ENCODE measurements at regions not wholly inside any gene's neighbourhood (a gene's known extent, or its start where the extent isn't known, plus 50 kb on each side); places are given as distances from the start of the nearest gene placed in this dataset.
"Not testable (repeated sequence)": the region's sequence is repeated elsewhere in the genome, so short reads cannot be mapped to it uniquely, and the experiment has no call there.

DNA sequence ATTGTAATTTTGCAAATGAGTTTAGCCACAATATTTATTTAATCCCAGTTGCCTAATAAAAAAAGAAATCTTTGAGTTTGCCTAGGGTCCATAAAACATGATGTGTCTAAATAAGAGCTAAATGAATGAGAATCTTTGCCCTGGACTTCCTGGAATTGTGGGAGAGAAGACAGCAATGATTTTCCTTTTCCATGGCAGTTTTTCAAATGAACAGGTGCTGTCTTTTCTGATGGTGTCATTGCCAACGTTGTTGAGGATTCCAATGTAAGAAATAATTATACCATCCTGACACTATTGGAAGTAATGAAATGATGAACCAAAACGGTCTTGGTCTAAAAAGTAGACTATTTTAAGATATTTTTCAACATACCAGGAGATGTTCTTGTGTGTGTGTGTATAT, 984.7 kb upstream of the CELF2 start:
- no peaks in the 10 kb centered on the region for H3K27me3 Mint-ChIP-seq
- CTCF ChIA-PET: no interaction called here
- H3K4me1 Mint-ChIP-seq: no peaks in the 10 kb centered on the region
- H3K9me3 Mint-ChIP-seq: no peaks in the 10 kb centered on the region
- H3K36me3 Mint-ChIP-seq: no peaks in the 10 kb centered on the region
- H3K27ac Mint-ChIP-seq: no peak overlapping the region
- DNase-seq: no peak
- no peak overlapping the region for H3K4me3 Mint-ChIP-seq

DNA sequence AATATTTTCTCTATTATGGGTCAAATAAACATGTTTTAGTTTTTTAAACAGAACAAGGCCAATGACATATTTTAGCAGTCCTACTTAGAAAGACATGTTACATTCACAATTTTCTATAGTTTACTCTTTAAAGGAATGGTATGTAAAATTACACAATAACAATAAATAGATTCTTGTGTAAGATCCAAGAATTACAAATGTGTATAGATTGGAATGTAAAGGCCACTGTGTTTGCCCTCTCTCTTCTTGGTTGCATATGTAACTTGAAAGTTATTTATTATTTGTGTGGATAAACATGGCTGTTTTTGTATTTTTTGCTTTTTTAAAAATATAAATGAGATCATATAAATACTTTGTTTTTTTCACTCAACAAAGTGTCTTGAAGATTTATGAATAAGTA, 979.3 kb upstream of the CELF2 start:
- Mint-ChIP-seq H3K27ac (no peak overlapping the region), H3K4me1 (no peaks in the 10 kb centered on the region), H3K27me3 (no peaks in the 10 kb centered on the region), H3K9me3 (no peaks in the 10 kb centered on the region), H3K36me3 (no peaks in the 10 kb centered on the region), H3K4me3 (no peak overlapping the region)
- DNase-seq: no peak
- CTCF ChIA-PET: interaction anchor here (0.6 kb wide), 1 partner anchor 185 kb away, joined by 3 read pairs; no protein-coding TSS in a partner anchor

DNA sequence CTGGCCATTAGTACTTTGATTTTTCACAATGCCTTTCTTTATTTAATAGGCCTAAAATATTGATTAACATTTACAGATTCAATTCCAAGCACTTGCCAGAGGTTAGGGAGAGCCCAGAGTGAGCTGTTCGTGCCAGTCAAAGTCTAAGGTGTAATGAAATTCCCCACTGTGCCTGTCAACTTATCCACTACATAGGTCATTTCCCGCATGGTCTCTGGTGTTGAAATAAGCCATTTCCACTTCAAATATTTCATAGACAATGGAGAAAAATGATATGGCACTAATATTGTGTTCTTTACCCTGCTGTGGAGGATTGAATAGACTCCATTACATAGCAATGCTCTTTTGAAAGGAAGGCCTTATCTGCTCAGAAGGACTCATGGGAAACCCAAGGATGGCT, 978.1 kb upstream of the CELF2 start:
- CTCF ChIA-PET: no interaction called here
- Mint-ChIP-seq H3K4me3 (no peak overlapping the region), H3K27ac (no peak overlapping the region), H3K4me1 (no peaks in the 10 kb centered on the region), H3K36me3 (no peaks in the 10 kb centered on the region), H3K27me3 (no peaks in the 10 kb centered on the region), H3K9me3 (no peaks in the 10 kb centered on the region)
- DNase-seq: no peak

DNA sequence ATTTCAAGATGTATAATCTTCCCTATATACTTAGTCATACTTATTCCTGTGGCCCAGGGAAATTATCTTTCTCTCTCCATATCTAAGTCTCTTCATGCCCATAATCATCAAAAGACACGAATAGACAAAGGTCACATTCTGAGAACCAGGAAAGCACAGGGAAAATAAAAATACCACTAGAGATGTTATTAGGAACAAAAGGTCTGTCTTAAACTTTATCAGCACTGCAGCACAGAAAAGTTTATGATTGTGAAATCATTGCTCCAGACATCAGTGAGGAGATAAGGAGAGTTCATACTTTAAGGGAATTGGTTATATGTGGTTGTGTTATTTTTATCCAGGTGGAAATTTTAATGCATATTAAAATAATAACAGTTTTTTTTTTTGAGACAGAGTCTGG, 974.6 kb upstream of the CELF2 start:
- no peak overlapping the region for H3K4me3 Mint-ChIP-seq
- no peak for DNase-seq
- H3K27ac Mint-ChIP-seq: no peak overlapping the region
- CTCF ChIA-PET: no interaction called here
- no peaks in the 10 kb centered on the region for H3K9me3 Mint-ChIP-seq
- no peaks in the 10 kb centered on the region for H3K4me1 Mint-ChIP-seq
- no peaks in the 10 kb centered on the region for H3K27me3 Mint-ChIP-seq
- H3K36me3 Mint-ChIP-seq: no peaks in the 10 kb centered on the region

DNA sequence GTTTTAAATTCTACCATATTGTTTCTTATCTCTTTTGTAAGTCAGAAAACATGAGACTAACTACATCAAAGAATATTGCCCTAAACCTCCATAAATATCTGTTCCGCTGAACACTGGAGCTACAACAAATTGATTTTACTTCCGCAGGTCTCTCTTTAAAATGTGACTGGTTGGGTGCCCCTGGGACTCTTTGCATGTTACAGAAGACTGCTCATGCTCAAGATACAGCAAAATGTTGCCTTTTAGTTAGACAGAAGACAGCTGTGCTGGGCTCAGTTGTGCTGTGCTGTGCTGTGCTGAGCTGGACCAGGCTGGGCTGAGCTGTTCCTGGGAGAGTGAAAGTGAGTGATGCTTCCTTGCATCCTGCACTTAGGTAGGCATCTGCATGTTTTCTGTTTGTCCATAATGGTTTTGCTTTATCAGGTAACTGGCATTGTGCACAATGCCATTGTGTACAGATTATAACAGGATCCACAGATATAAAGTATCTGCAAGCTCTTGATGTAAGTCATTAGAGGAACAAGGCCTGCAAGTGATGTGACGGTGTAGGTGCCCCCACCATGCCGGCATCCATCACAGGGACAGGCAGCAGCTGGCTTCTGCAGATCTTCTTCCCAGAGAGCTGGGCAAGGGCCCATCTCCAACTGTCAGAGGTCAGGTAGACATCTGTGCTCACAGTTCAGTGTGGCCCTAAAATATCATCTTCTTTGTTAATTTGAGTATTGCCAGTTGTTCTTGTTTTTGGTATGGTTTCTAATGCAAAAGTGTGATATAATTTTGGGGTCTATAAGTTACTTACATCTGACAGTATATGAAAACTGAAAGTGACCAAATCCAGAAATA, 972.5 kb upstream of the CELF2 start:
- H3K36me3 Mint-ChIP-seq: no peaks in the 10 kb centered on the region
- no peaks in the 10 kb centered on the region for H3K4me1 Mint-ChIP-seq
- no peaks in the 10 kb centered on the region for H3K9me3 Mint-ChIP-seq
- DNase-seq: no peak
- H3K27ac Mint-ChIP-seq: no peak overlapping the region
- CTCF ChIA-PET: interaction anchor here (0.6 kb wide), 1 partner anchor 15 kb away, joined by 3 read pairs; no protein-coding TSS in a partner anchor
- H3K27me3 Mint-ChIP-seq: no peaks in the 10 kb centered on the region
- no peak overlapping the region for H3K4me3 Mint-ChIP-seq

DNA sequence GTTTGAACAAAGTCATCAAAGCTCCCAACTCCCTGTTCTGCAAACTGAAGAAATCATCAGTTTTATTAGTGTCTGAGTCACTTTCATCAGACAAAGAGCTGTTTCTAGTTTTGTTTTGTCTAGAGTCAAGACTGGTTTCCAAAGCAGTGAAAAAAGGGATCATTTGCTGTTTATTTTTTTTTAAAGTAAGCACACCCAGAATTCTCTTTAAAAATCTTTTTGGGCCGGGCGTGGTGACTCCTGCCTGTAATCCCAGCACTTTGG, 972.0 kb upstream of the CELF2 start:
- CTCF ChIA-PET: interaction anchor here (0.6 kb wide), 1 partner anchor 15 kb away, joined by 3 read pairs; no protein-coding TSS in a partner anchor
- Mint-ChIP-seq H3K9me3 (no peaks in the 10 kb centered on the region), H3K27ac (no peak overlapping the region), H3K27me3 (no peaks in the 10 kb centered on the region), H3K4me1 (no peaks in the 10 kb centered on the region), H3K36me3 (no peaks in the 10 kb centered on the region), H3K4me3 (no peak overlapping the region)
- no peak for DNase-seq

DNA sequence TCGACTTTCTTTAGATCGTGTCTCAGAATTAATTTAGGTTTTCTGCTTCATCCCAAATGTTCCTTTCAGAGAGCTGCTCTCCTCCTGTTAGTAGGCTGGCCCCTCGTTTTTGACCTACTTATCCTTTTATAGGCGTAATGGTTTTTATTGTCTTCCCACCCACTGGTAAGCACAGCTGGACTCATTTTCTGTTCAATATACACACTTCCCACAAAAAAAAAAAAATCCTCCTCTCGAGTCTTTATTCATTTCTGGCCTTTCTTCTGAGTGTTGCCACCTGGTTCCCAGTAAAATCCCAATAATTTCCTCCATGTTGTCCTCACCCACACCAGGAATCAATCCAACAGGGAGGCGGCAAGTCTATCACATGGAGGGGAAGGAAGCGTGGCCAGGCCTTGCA, 970.2 kb upstream of the CELF2 start:
- DNase-seq: no peak
- Mint-ChIP-seq H3K4me1 (no peaks in the 10 kb centered on the region), H3K27ac (no peak overlapping the region), H3K27me3 (no peaks in the 10 kb centered on the region), H3K9me3 (no peaks in the 10 kb centered on the region), H3K4me3 (no peak overlapping the region), H3K36me3 (no peaks in the 10 kb centered on the region)
- CTCF ChIA-PET: no interaction called here

DNA sequence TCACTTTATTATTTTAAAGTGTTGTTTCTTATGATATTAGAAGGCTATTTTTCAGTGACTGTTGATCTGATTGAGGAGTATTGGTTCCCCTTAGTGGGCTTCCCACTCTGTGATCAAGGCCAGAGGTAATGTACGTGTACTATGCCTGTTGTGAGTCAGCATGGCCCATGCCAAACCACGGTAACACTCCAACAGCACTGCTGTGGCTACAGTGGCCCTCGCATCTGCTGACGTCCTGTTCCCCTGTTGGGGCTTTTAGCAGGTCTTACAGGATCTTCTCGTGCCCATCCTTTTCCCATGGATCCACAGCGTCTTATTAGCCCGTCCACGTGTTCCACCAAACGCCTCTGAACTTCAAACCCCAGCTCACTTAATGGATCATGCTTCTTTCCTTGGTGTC, 964.6 kb upstream of the CELF2 start:
- Mint-ChIP-seq H3K36me3 (no peaks in the 10 kb centered on the region), H3K4me3 (no peak overlapping the region), H3K27ac (no peak overlapping the region), H3K4me1 (no peaks in the 10 kb centered on the region), H3K9me3 (no peaks in the 10 kb centered on the region), H3K27me3 (no peaks in the 10 kb centered on the region)
- no peak for DNase-seq
- CTCF ChIA-PET: no interaction called here

DNA sequence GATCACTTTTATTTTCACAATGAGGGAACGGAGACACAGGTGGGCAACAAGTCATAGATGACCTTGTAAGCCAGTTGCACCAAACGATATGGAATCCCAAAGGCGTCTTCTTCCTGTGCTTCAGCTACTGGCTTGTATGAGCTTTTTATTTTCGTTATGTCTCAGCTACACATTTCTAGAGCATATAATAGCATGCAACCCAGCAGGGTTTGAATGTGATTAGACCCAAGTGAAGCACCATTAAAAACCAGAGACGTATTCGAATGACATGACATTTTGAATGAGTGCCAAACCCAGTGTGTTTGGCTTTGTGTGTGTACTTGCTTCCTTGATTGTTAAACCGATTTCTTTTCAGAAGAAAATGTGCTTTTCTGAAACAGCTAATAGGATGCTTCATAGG, 963.2 kb upstream of the CELF2 start:
- no peaks in the 10 kb centered on the region for H3K36me3 Mint-ChIP-seq

DNA sequence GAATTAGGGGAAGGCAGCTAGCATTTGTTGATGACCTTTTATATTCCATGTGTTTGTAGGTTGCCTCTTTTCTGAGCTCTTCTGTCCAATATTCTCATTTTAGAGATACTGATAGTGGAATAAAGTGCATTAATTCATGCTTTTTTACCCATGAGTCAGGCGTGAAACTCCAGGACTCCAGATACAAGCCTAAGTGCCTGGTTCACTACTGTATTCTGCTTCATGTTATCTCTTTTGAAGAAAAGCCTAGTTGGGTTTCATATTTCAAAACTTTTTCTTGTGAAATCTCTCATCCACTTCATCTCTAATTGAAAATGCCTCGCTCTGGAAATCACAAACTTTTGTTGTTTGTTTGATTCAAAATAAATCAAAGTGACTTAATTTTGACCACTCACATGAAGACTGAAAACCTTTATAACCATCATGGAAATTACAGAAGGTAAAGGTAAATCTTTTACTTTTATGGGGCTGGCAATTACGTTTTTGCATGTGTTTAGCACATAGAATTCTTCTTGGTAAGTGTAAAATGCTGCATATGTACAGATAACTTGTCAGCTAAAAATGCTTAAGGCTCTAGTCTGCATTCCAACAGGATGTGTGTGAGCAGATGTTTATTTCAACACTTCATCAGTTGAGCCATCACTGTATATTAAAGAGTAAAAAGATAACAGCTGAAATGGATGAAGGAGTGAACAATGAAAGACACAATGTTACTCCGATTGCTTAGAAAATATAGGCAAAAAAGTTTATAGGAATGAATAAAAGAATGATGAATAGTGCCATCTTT, 961.8 kb upstream of the CELF2 start:
- no peaks in the 10 kb centered on the region for H3K9me3 Mint-ChIP-seq
- no peaks in the 10 kb centered on the region for H3K4me1 Mint-ChIP-seq
- no peak for DNase-seq
- H3K27ac Mint-ChIP-seq: no peak overlapping the region
- no peaks in the 10 kb centered on the region for H3K36me3 Mint-ChIP-seq
- H3K27me3 Mint-ChIP-seq: no peaks in the 10 kb centered on the region
- CTCF ChIA-PET: no interaction called here
- H3K4me3 Mint-ChIP-seq: no peak overlapping the region

More for the DNA sequence above, 963.2 kb upstream of the CELF2 start:
- H3K27ac Mint-ChIP-seq: no peak overlapping the region
- no peaks in the 10 kb centered on the region for H3K9me3 Mint-ChIP-seq
- H3K4me3 Mint-ChIP-seq: no peak overlapping the region
- H3K4me1 Mint-ChIP-seq: no peaks in the 10 kb centered on the region
- H3K27me3 Mint-ChIP-seq: no peaks in the 10 kb centered on the region
- CTCF ChIA-PET: no interaction called here
- no peak for DNase-seq

DNA sequence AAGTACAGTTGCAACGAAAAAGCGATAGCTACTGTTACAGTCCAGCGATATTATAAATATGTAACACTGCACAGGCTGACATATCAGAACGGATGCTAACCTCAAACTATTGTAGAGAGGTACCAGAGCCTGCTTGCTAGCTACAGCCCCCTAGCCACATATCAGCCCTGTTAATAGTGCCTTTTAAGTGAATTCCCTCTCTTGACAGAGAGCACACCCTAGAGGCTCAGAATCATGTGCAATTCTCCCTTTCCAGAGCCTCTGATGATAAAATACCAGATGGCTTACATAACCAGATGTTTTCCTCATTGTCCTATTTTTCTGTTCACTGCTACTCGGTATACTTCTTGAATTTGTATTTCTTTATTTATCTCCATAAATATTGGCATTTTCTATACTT, 960.7 kb upstream of the CELF2 start:
- Mint-ChIP-seq H3K4me1 (no peaks in the 10 kb centered on the region), H3K36me3 (no peaks in the 10 kb centered on the region), H3K4me3 (no peak overlapping the region), H3K9me3 (no peaks in the 10 kb centered on the region), H3K27me3 (no peaks in the 10 kb centered on the region), H3K27ac (no peak overlapping the region)
- CTCF ChIA-PET: no interaction called here
- no peak for DNase-seq

DNA sequence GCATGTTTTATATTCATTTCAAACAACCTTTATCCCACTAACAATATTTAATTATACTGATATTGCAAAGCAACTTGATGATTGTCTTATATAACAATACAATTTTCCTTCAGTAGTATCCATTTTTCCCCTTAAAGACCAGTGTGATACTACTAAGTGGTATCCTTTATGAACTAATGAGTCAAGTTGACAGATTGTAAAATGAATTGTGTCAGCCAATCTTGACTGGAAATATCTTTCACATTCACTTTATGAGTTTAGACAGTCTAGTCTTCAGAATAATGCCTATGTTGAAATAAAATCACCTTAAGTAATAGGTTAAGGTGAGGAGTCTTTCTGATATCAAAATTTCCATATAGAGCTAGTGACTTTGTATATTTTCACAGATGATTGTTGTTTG, 950.0 kb upstream of the CELF2 start:
- CTCF ChIA-PET: no interaction called here
- H3K27ac Mint-ChIP-seq: no peak overlapping the region
- H3K36me3 Mint-ChIP-seq: no peaks in the 10 kb centered on the region
- H3K9me3 Mint-ChIP-seq: peaks cover 1% of the 10 kb centered on the region
- no peaks in the 10 kb centered on the region for H3K27me3 Mint-ChIP-seq
- no peak for DNase-seq
- no peaks in the 10 kb centered on the region for H3K4me1 Mint-ChIP-seq
- H3K4me3 Mint-ChIP-seq: no peak overlapping the region

DNA sequence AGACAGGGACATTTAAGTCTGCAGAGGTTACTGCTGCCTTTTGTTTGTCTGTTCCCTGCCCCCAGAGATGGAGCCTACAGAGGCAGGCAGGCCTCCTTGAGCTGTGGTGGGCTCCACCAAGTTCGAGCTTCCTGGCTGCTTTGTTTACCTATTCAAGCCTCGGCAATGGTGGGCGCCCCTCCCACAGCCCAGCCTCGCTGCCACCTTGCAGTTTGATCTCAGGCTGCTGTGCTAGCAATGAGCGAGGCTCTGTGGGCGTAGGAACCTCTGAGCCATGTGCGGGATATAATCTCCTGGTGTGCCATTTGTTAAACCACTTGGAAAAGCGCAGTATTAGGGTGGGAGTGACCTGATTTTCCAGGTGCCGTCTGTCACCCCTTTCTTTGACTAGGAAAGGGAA, 942.8 kb upstream of the CELF2 start:
- not testable (repeated sequence) for H3K27ac Mint-ChIP-seq

DNA sequence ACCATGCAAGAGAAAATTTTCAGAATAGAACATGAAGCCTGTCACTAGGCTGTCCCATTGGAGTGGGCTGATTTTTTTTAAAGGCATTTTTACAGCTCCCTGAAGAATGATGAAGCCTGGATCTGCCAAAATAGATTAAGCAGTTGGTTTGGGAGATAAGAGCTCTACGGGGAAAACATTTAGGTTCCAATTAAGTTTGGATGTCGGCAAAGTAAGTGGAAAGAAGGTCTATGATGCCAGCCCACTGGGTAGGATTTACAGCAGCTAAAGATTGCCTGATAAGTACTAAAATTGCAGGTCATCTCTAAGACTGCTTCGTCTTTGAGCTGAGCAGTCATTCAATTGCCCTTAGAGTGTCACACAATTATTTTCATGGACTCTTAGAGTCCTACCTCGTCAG, 939.2 kb upstream of the CELF2 start:
- no peaks in the 10 kb centered on the region for H3K4me1 Mint-ChIP-seq
- CTCF ChIA-PET: no interaction called here
- no peak overlapping the region for H3K4me3 Mint-ChIP-seq
- no peaks in the 10 kb centered on the region for H3K27me3 Mint-ChIP-seq
- H3K9me3 Mint-ChIP-seq: peaks cover 3% of the 10 kb centered on the region
- no peak for DNase-seq
- no peaks in the 10 kb centered on the region for H3K36me3 Mint-ChIP-seq
- no peak overlapping the region for H3K27ac Mint-ChIP-seq

More for the DNA sequence above, 942.8 kb upstream of the CELF2 start:
- H3K4me1 Mint-ChIP-seq, H3K4me3 Mint-ChIP-seq, H3K27me3 Mint-ChIP-seq, CTCF ChIA-PET, DNase-seq, H3K36me3 Mint-ChIP-seq, H3K9me3 Mint-ChIP-seq: not testable (repeated sequence)

DNA sequence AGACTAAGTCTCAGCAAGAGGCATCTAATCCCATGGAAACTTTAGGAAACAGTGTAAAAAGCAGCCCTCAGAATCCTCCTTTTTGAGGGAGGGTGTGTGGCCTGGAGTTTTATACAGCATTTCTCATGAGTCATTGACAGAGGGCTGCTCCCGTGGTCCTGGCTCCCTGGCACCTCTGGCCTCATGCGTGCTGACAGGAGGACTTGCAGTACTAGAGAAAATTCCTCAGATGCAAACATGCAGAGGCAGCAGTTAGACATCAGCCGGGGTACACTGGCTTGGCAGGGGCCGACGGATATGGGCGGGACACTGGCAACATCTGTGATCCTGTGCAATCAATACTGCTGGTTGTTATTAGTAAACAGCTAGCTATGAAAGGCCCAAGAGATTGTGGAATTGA, 925.1 kb upstream of the CELF2 start:
- H3K36me3 Mint-ChIP-seq: no peaks in the 10 kb centered on the region
- H3K27ac Mint-ChIP-seq: no peak overlapping the region
- peaks cover 2% of the 10 kb centered on the region for H3K9me3 Mint-ChIP-seq
- CTCF ChIA-PET: no interaction called here
- H3K4me3 Mint-ChIP-seq: no peak overlapping the region
- H3K27me3 Mint-ChIP-seq: no peaks in the 10 kb centered on the region
- H3K4me1 Mint-ChIP-seq: no peaks in the 10 kb centered on the region
- DNase-seq: no peak

Data from activated naive CD4-positive, alpha-beta T cell treated with anti-CD3 and anti-CD28 coated beads, Interleukin-2, amount 10 ng/mL, durations not matched to agents 7 days and 5 days (primary cell).